ENCODE measurements at regions not wholly inside any gene's neighbourhood (a gene's known extent, or its start where the extent isn't known, plus 50 kb on each side); places are given as distances from the start of the nearest gene placed in this dataset.

DNA sequence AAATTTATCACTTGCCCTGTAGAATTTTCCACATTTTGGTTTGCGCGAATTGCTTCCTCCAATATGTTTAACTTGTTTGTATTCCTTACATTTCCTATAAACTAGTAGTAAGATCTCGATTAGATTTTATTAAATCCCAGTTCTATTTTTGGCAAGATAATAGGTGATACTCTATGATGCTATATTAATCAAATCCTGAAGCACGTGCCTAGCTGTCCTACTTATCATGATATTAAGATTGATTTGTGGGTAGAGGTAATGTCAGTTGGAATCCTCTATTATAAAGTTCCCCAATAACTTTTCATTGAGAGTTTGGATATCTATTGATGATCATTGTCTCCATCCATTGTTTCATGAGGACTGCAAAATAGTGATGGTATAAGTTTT lies 82.8 kb upstream of the RIPOR2 start:
- Histone ChIP-seq H3K9ac (no peak overlapping the region), H4K20me1 (ENCODE audit: low read depth) (no peaks in the 10 kb centered on the region), H3K4me2 (no peak overlapping the region), H3K4me1 (peaks cover 4% of the 10 kb centered on the region), H3K36me3 (no peaks in the 10 kb centered on the region), H3K27me3 (no peaks in the 10 kb centered on the region), H3K9me3 (ENCODE audit: low read depth) (no peaks in the 10 kb centered on the region), H3K4me3 (no peak overlapping the region), H3K27ac (no peak overlapping the region), H2AFZ (replicated peaks) (no peak overlapping the region), H3F3A (ENCODE audit: low read depth) (peaks cover 11% of the 10 kb centered on the region), H3K79me2 (ENCODE audit: low read depth) (no peaks in the 10 kb centered on the region)
- Mint-ChIP-seq H3K4me1 (peaks cover 22% of the 10 kb centered on the region), H3K36me3 (no peaks in the 10 kb centered on the region), H3K4me3 (no peak overlapping the region), H3K27ac (no peak overlapping the region), H3K9me3 (no peaks in the 10 kb centered on the region), H3K27me3 (ENCODE audit: insufficient read depth, low read depth) (no peaks in the 10 kb centered on the region)
- TF ChIP-seq EZH2 (IDR thresholded peaks at IDR 0.05) (no peak), EZH2phosphoT487 (IDR thresholded peaks at IDR 0.05) (no peak)
- TF ChIP-seq, protein P1, sequence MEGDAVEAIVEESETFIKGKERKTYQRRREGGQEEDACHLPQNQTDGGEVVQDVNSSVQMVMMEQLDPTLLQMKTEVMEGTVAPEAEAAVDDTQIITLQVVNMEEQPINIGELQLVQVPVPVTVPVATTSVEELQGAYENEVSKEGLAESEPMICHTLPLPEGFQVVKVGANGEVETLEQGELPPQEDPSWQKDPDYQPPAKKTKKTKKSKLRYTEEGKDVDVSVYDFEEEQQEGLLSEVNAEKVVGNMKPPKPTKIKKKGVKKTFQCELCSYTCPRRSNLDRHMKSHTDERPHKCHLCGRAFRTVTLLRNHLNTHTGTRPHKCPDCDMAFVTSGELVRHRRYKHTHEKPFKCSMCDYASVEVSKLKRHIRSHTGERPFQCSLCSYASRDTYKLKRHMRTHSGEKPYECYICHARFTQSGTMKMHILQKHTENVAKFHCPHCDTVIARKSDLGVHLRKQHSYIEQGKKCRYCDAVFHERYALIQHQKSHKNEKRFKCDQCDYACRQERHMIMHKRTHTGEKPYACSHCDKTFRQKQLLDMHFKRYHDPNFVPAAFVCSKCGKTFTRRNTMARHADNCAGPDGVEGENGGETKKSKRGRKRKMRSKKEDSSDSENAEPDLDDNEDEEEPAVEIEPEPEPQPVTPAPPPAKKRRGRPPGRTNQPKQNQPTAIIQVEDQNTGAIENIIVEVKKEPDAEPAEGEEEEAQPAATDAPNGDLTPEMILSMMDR (IDR thresholded peaks at IDR 0.05): no peak
- DNase-seq (ENCODE audit: low spot score): no peak

DNA sequence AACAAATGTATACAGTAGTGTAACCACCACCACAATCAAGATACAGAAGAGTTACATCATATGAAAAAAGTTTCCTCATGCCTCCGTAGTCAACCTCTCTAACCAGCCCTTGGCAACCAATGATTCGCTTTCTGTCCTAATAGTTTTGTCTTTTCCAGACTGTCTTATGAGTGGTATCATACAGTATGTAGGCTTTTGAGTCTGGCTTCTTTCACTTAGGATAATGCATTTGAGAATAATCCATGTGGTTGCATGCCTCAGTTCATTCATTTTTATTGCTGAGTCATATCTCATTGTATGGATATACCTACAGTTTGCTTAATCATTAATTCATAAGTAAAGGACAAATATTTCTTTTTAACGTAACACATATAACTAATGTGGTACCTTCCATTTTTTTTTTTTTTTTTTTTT lies 86.4 kb upstream of the RIPOR2 start:
- no peak overlapping the region for H3K27ac Mint-ChIP-seq
- no peaks in the 10 kb centered on the region for H3K36me3 Mint-ChIP-seq
- Histone ChIP-seq H4K20me1 (ENCODE audit: low read depth) (no peaks in the 10 kb centered on the region), H3K27me3 (no peaks in the 10 kb centered on the region), H3K79me2 (ENCODE audit: low read depth) (no peaks in the 10 kb centered on the region), H3F3A (ENCODE audit: low read depth) (peaks cover 6% of the 10 kb centered on the region), H3K9me3 (ENCODE audit: low read depth) (no peaks in the 10 kb centered on the region), H2AFZ (replicated peaks) (no peak overlapping the region), H3K4me3 (no peak overlapping the region), H3K27ac (no peak overlapping the region), H3K4me2 (no peak overlapping the region), H3K9ac (no peak overlapping the region), H3K36me3 (no peaks in the 10 kb centered on the region), H3K4me1 (no peaks in the 10 kb centered on the region)
- H3K27me3 Mint-ChIP-seq (ENCODE audit: insufficient read depth, low read depth): no peaks in the 10 kb centered on the region
- H3K4me1 Mint-ChIP-seq: peaks cover 10% of the 10 kb centered on the region
- no peaks in the 10 kb centered on the region for H3K9me3 Mint-ChIP-seq
- DNase-seq (ENCODE audit: low spot score): no peak
- TF ChIP-seq EZH2phosphoT487 (IDR thresholded peaks at IDR 0.05) (no peak), EZH2 (IDR thresholded peaks at IDR 0.05) (no peak)
- TF ChIP-seq, protein P1 (IDR thresholded peaks at IDR 0.05): no peak
- no peak overlapping the region for H3K4me3 Mint-ChIP-seq

DNA sequence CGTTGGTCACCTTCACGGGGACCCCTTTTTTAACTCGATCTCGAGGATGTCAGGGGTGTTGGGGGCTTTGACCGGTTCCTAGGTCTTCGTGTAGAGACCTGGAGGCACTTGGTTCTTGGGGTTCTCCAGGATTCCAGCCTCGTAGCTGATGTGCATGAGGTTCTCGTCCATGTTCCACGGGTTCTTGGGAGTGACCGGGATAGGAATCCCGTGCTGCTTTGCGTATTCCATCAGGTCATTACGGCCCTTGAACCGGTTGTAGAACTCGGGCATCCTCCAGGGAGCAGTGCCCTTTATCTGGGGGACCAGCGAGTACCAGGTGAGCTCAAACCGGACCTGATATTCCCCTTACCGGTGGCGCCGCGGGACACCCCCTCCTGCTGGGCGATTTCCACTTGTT lies 88.0 kb upstream of the RIPOR2 start:
- Histone ChIP-seq H3K36me3 (no peaks in the 10 kb centered on the region), H3K4me2 (no peak overlapping the region), H3K27ac (no peak overlapping the region), H3K9me3 (ENCODE audit: low read depth) (no peaks in the 10 kb centered on the region), H2AFZ (replicated peaks) (no peak overlapping the region), H3K9ac (no peak overlapping the region), H3K4me3 (no peak overlapping the region), H3K27me3 (no peaks in the 10 kb centered on the region), H4K20me1 (ENCODE audit: low read depth) (no peaks in the 10 kb centered on the region), H3F3A (ENCODE audit: low read depth) (no peaks in the 10 kb centered on the region), H3K79me2 (ENCODE audit: low read depth) (no peaks in the 10 kb centered on the region), H3K4me1 (no peaks in the 10 kb centered on the region)
- Mint-ChIP-seq H3K4me3 (no peak overlapping the region), H3K27ac (no peak overlapping the region), H3K27me3 (ENCODE audit: insufficient read depth, low read depth) (no peaks in the 10 kb centered on the region), H3K9me3 (no peaks in the 10 kb centered on the region), H3K4me1 (peaks cover 14% of the 10 kb centered on the region), H3K36me3 (no peaks in the 10 kb centered on the region)
- TF ChIP-seq, protein P1 (IDR thresholded peaks at IDR 0.05): no peak
- no peak for TF ChIP-seq EZH2phosphoT487 (IDR thresholded peaks at IDR 0.05)
- TF ChIP-seq EZH2 (IDR thresholded peaks at IDR 0.05): no peak
- no peak for DNase-seq (ENCODE audit: low spot score)

DNA sequence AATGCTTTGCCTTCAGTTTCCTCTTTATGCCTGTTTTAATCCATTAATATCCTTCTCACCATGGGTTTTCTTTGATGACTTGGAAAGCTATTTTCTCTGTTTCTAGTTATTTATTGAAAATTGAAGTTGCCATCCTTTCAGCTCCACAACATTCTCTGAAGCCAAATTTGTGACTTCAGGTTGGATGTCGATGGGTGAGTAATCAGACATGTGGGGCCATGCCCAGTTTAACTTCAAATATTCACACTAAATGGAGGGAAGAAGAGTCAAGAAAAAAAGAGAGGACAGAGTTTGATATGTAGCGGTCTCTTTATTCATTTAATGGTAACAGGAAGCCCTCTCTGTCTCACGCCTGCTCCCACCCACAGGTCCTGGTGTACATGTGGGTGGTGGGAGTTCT lies 89.1 kb upstream of the RIPOR2 start:
- Histone ChIP-seq H3K27me3 (no peaks in the 10 kb centered on the region), H3K79me2 (ENCODE audit: low read depth) (no peaks in the 10 kb centered on the region), H2AFZ (replicated peaks) (no peak overlapping the region), H3K9me3 (ENCODE audit: low read depth) (no peaks in the 10 kb centered on the region), H3K4me3 (no peak overlapping the region), H3K27ac (no peak overlapping the region), H3F3A (ENCODE audit: low read depth) (no peaks in the 10 kb centered on the region), H4K20me1 (ENCODE audit: low read depth) (no peaks in the 10 kb centered on the region), H3K36me3 (no peaks in the 10 kb centered on the region), H3K4me1 (no peaks in the 10 kb centered on the region), H3K4me2 (no peak overlapping the region), H3K9ac (no peak overlapping the region)
- no peak for TF ChIP-seq EZH2 (IDR thresholded peaks at IDR 0.05)
- no peak for TF ChIP-seq EZH2phosphoT487 (IDR thresholded peaks at IDR 0.05)
- peaks cover 16% of the 10 kb centered on the region for H3K4me1 Mint-ChIP-seq
- H3K36me3 Mint-ChIP-seq: no peaks in the 10 kb centered on the region
- DNase-seq (ENCODE audit: low spot score): no peak
- H3K27ac Mint-ChIP-seq: no peak overlapping the region
- H3K27me3 Mint-ChIP-seq (ENCODE audit: insufficient read depth, low read depth): no peaks in the 10 kb centered on the region
- H3K4me3 Mint-ChIP-seq: no peak overlapping the region
- H3K9me3 Mint-ChIP-seq: no peaks in the 10 kb centered on the region

Measured in neural progenitor cell (in vitro differentiated cells).